ENCODE measurements at regions not wholly inside any gene's neighbourhood (a gene's known extent, or its start where the extent isn't known, plus 50 kb on each side); places are given as distances from the start of the nearest gene placed in this dataset.

DNA sequence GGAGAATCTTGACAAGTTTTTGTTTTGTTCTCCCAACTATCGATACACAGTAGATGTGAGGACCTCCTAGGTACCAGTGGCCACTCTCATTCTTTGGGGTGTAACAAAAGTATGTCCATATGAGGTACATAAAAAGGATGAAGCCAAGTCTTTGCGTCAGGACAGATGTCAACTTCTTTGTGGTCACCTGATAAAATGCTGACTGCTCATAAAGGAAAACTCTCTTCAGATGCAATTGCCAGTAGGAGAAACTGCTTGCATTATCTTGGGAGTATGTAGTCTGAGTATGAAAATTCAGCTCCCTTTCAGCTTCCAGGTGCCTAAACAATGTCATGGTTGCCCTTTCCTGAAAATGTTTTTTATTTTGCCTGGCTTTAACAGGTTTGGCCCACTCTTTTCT lies 123.8 kb upstream of the GOLIM4 start:
- BruUV-seq (replicated peaks) = no TSS peak
- in situ Hi-C loops (cut with HindIII; ENCODE audit: extremely low pct_ligation_motif_present, low pct_unique_long_range_greater_than_20kb) = loop anchor here (10.0 kb wide), 1 partner anchor 395 kb away; no protein-coding TSS in a partner anchor
- CTCF ChIA-PET (ENCODE audit: low intra/inter-chr PET ratio, low total read pairs) = no interaction called here

DNA sequence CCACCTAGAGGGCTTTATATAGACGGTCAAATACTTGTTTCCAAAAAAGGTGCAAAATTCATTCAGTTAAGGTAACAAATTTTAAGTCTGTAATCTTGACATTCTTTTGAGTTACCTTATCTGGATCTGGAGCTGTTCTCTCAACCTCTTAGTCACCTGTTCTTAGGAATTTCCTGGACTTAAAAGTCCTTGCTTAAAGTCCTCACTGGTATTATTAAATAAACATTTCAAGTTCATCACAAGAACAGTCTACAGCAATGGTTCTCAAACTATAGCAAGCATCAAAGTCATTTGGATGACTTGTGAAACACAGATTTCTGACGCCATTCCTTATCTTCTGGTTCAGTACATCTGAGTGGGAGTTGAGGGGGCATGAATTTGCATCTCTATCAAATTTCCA lies 122.9 kb upstream of the GOLIM4 start:
- Histone ChIP-seq H3K4me2 (ENCODE audit: low read depth, low read length) (no peak overlapping the region), H2AFZ (ENCODE audit: low read length) (no peak overlapping the region), H4K20me1 (ENCODE audit: insufficient read depth, low read length) (no peaks in the 10 kb centered on the region), H3K36me3 (replicated peaks in 1 of 2; ENCODE audit: control insufficient read depth in 1 of 2, insufficient read depth in 2 of 2, low read length in 2 of 2) (no peaks in the 10 kb centered on the region), H3K9ac (ENCODE audit: insufficient read depth, low read depth, low read length) (no peak overlapping the region), H3K4me1 (ENCODE audit: insufficient read depth, low read length) (no peaks in the 10 kb centered on the region), H3K27me3 (ENCODE audit: control insufficient read depth in 1 of 2, insufficient read depth in 2 of 2, low read length in 2 of 2) (no peaks in the 10 kb centered on the region), H3K9me3 (ENCODE audit: low read length) (no peaks in the 10 kb centered on the region), H3K27ac (ENCODE audit: extremely low read length, insufficient read depth, low read length) (no peak overlapping the region), H3K79me2 (ENCODE audit: insufficient read depth, low read length) (no peaks in the 10 kb centered on the region), H3K4me3 (replicated peaks in 1 of 3; ENCODE audit: insufficient read depth in 1 of 3, low read depth in 2 of 3, low read length in 3 of 3) (no peak overlapping the region)
- in situ Hi-C loops (cut with HindIII; ENCODE audit: extremely low pct_ligation_motif_present, low pct_unique_long_range_greater_than_20kb) (loop anchor here (10.0 kb wide), 1 partner anchor 396 kb away; no protein-coding TSS in a partner anchor), intact Hi-C loops (cut with micrococcal nuclease; ENCODE audit: unreplicated experiment) (loop anchor here (10.0 kb wide), 1 partner anchor 246 kb away; no protein-coding TSS in a partner anchor)
- DNase-seq (ENCODE audit: low spot score) (no peak), ATAC-seq (no peak), FAIRE-seq (no peak)
- ChIA-PET POLR2A (no interaction called here), CTCF (ENCODE audit: low intra/inter-chr PET ratio, low total read pairs) (no interaction called here)
- BruUV-seq (replicated peaks) = no TSS peak
- WGBS (ENCODE audit: low lambda C conversion rate) = 4% methylated on average over 2 of the region's 2 CpGs
- TF ChIP-seq, protein P1, sequence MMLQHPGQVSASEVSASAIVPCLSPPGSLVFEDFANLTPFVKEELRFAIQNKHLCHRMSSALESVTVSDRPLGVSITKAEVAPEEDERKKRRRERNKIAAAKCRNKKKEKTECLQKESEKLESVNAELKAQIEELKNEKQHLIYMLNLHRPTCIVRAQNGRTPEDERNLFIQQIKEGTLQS (CRISPR knock-in tag; IDR thresholded peaks at IDR 0.05) = no peak
- TF ChIP-seq ZNF460 (CRISPR knock-in tag; IDR thresholded peaks at IDR 0.05; ENCODE audit: borderline replicate concordance) = no peak
- no peak for TF ChIP-seq ZNF501 (CRISPR knock-in tag; IDR thresholded peaks at IDR 0.05)
- no peak for TF ChIP-seq TAF15 (IDR thresholded peaks at IDR 0.05; ENCODE audit: low read depth, low read length, poor library complexity, severe bottlenecking)
- TF ChIP-seq, protein P2, sequence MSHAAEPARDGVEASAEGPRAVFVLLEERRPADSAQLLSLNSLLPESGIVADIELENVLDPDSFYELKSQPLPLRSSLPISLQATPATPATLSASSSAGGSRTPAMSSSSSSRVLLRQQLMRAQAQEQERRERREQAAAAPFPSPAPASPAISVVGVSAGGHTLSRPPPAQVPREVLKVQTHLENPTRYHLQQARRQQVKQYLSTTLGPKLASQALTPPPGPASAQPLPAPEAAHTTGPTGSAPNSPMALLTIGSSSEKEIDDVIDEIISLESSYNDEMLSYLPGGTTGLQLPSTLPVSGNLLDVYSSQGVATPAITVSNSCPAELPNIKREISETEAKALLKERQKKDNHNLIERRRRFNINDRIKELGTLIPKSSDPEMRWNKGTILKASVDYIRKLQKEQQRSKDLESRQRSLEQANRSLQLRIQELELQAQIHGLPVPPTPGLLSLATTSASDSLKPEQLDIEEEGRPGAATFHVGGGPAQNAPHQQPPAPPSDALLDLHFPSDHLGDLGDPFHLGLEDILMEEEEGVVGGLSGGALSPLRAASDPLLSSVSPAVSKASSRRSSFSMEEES (CRISPR knock-in tag; IDR thresholded peaks at IDR 0.05) = no peak
- TF ChIP-seq, protein P3, sequence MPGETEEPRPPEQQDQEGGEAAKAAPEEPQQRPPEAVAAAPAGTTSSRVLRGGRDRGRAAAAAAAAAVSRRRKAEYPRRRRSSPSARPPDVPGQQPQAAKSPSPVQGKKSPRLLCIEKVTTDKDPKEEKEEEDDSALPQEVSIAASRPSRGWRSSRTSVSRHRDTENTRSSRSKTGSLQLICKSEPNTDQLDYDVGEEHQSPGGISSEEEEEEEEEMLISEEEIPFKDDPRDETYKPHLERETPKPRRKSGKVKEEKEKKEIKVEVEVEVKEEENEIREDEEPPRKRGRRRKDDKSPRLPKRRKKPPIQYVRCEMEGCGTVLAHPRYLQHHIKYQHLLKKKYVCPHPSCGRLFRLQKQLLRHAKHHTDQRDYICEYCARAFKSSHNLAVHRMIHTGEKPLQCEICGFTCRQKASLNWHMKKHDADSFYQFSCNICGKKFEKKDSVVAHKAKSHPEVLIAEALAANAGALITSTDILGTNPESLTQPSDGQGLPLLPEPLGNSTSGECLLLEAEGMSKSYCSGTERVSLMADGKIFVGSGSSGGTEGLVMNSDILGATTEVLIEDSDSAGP (CRISPR knock-in tag; IDR thresholded peaks at IDR 0.05; ENCODE audit: borderline replicate concordance) = no peak
- no peak for TF ChIP-seq ZNF546 (CRISPR knock-in tag; conservative IDR thresholded peaks at IDR 0.05)
- no peak for TF ChIP-seq TAF1 (CRISPR knock-in tag; IDR thresholded peaks at IDR 0.05)
- TF ChIP-seq RFX1 (IDR thresholded peaks at IDR 0.05) = no peak
- TF ChIP-seq NR1H2 (CRISPR knock-in tag; IDR thresholded peaks at IDR 0.05; ENCODE audit: borderline replicate concordance, low read depth) = no peak
- TF ChIP-seq SYNCRIP (IDR thresholded peaks at IDR 0.05; ENCODE audit: insufficient read depth, low read depth, low read length) = no peak
- TF ChIP-seq, protein P4, sequence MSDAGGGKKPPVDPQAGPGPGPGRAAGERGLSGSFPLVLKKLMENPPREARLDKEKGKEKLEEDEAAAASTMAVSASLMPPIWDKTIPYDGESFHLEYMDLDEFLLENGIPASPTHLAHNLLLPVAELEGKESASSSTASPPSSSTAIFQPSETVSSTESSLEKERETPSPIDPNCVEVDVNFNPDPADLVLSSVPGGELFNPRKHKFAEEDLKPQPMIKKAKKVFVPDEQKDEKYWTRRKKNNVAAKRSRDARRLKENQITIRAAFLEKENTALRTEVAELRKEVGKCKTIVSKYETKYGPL (CRISPR knock-in tag; IDR thresholded peaks at IDR 0.05) = no peak
- TF ChIP-seq NFE2L2 (IDR thresholded peaks at IDR 0.05; ENCODE audit: low read length) = no peak
- no peak for TF ChIP-seq HNF4A (CRISPR knock-in tag; IDR thresholded peaks at IDR 0.05)

More for the DNA sequence above, 123.8 kb upstream of the GOLIM4 start:
- intact Hi-C loops (cut with micrococcal nuclease; ENCODE audit: unreplicated experiment) = loop anchor here (10.0 kb wide), 1 partner anchor 245 kb away; no protein-coding TSS in a partner anchor
- FAIRE-seq (no peak), DNase-seq (ENCODE audit: low spot score) (no peak), ATAC-seq (no peak)
- POLR2A ChIA-PET = no interaction called here
- Histone ChIP-seq H4K20me1 (ENCODE audit: insufficient read depth, low read length) (no peaks in the 10 kb centered on the region), H3K9ac (ENCODE audit: insufficient read depth, low read depth, low read length) (no peak overlapping the region), H3K79me2 (ENCODE audit: insufficient read depth, low read length) (no peaks in the 10 kb centered on the region), H3K9me3 (ENCODE audit: low read length) (no peaks in the 10 kb centered on the region), H2AFZ (ENCODE audit: low read length) (no peak overlapping the region), H3K27ac (ENCODE audit: extremely low read length, insufficient read depth, low read length) (no peak overlapping the region), H3K4me3 (replicated peaks in 1 of 3; ENCODE audit: insufficient read depth in 1 of 3, low read depth in 2 of 3, low read length in 3 of 3) (no peak overlapping the region), H3K4me2 (ENCODE audit: low read depth, low read length) (no peak overlapping the region), H3K4me1 (ENCODE audit: insufficient read depth, low read length) (no peaks in the 10 kb centered on the region), H3K27me3 (ENCODE audit: control insufficient read depth in 1 of 2, insufficient read depth in 2 of 2, low read length in 2 of 2) (no peaks in the 10 kb centered on the region), H3K36me3 (replicated peaks in 1 of 2; ENCODE audit: control insufficient read depth in 1 of 2, insufficient read depth in 2 of 2, low read length in 2 of 2) (no peaks in the 10 kb centered on the region)
- WGBS (ENCODE audit: low lambda C conversion rate) = 6% methylated on average over 2 of the region's 2 CpGs
- no peak for TF ChIP-seq SP140L (CRISPR knock-in tag; IDR thresholded peaks at IDR 0.05; ENCODE audit: borderline replicate concordance)
- TF ChIP-seq PTBP1 (IDR thresholded peaks at IDR 0.05; ENCODE audit: low read depth, low read length, poor library complexity, severe bottlenecking) = no peak
- peak; percentile 74 to 81 for TF ChIP-seq MAFK (conservative IDR thresholded peaks at IDR 0.05 in 1 of 2, IDR thresholded peaks at IDR 0.05 in 1 of 2; ENCODE audit: low read length in 2 of 2)
- peak; percentile 79 for TF ChIP-seq MAFF (IDR thresholded peaks at IDR 0.05; ENCODE audit: low read depth, low read length)
